GM12891 (cell line): ENCODE measurements at regions not wholly inside any gene's neighbourhood (a gene's known extent, or its start where the extent isn't known, plus 50 kb on each side); places are given as distances from the start of the nearest gene placed in this dataset.

ENCODE experiments used
- PAX5 ChIP-seq: IDR thresholded peaks from 2 replicates; pipeline ENCODE4 v1.6.1; 2011; ENCODE audit warnings: low read length, moderate library complexity, mild to moderate bottlenecking; ENCODE audit not compliant: insufficient read depth, severe bottlenecking
- POLR2A ChIP-seq: IDR thresholded peaks from 2 replicates; pipeline ENCODE4 v1.6.1; 2011; ENCODE audit warnings: low read depth, low read length, control low read depth

DNA sequence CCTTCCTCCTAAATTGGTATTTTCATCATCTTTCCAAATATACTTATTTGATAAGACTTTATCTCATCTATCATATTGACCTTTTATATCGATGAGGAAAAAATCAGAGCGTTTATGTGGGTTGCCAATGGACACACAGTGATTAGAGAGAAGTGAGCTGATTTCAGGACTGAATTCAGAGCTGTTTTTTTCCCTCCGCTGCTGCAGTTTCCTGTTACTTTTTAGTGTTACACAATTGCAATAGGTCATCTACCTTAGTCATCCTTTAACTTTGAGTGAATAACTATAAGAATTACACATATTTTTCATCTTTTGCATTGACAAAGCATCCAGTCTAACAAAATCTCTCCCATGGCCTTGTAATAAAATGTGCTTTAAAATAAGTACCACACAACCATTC is 266.3 kb upstream of the CNTN4 start:
- TF ChIP-seq POLR2A (no peak), PAX5 (no peak)
